Stimulated activated CD4-positive, alpha-beta T cell treated with anti-CD3 and anti-CD28 coated beads, Interleukin-1b, Interleukin-23, amount 100 ng/mL, for 4 hours (primary cell): ENCODE measurements at regions not wholly inside any gene's neighbourhood (a gene's known extent, or its start where the extent isn't known, plus 50 kb on each side); places are given as distances from the start of the nearest gene placed in this dataset.

ENCODE experiments used
- DNase-seq, 2 donors: peaks; one replicate each; pipeline ENCODE4 v3.0.0-alpha.2; 2020; ENCODE audit warnings: low read depth in 2 of 2

GRCh38 chrX:128335671-128336070 lies 283.5 kb upstream of the ACTRT1 start:
- DNase-seq, result no peak

DNA sequence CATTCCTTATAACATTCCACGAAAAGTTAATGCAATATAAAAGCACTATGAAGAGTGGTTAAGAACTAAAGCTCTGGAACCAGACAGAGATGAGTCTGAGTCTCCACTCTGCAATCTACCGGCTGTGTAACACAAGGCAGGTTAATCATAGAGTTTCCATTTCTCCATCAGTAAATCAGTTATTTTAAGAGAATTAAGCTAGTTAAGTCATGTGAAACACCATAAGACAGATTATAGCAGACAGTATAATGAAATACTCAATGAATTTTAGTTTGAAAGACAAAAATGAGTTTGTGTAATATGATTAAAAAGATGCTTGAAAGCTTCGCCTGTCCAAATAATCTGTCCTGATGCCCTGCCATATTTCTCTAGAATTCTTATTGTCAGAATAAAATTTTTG lies 282.6 kb upstream of the ACTRT1 start:
- no peak for DNase-seq

DNA sequence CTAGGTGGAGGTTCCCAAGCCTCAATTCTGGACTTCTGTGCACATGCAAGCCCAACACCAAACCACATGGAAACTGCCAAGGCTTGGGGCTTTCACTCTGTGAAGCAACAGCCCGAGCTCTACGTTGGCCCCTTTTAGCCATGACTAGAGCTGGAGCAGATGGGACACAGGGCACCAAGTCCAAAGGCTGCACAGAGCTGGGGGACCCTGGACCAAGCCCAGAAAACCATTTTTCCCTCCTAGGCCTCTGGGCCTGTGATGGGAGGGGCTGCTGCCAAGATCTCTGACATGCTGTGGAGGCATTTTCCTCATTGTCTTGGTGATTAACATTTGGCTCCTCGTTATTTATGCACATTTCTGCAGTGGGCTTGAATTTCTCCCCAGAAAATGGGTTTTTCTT lies 258.7 kb upstream of the ACTRT1 start:
- no peak for DNase-seq

GRCh38 chrX:128309311-128309710 lies 257.1 kb upstream of the ACTRT1 start:
- no peak for DNase-seq

DNA sequence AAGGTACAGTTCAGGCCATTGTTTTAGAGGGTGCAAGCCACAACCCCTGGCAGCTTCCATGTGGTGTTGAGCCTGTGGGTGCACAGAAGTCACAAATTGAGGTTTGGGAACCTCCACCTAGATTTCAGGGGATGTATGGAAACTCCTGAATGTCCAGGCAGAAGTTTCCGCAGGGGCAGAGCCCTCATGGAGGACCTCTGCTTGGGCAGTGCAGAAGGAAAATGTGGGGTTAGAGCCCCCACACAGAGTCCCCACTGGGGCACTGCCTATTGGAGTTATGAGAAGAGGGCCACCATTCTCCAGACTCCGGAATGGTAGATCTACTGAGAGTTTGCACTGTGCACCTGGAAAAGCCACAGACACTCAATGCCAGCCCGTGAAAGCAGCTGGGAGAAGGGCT lies 242.0 kb upstream of the ACTRT1 start:
- no peak for DNase-seq

DNA sequence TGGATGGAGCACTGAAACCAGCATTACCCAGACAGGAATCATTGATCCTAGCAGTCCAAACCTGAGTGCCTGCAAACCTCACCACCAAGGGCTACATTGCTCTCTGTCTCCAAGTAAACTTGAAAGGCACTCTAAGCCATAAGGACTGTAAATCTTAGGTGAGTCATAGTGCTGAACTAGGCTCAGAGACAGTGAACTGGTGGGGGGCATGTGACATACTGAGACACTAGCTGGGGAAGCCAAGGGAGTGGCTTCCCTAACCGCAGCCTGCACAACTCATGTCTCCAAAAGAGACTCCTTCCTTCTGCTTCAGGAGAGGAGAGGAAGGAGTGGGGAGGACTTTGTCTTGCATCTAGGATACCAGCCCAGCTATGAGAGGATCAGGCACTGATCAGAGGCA lies 235.5 kb upstream of the ACTRT1 start:
- no peak for DNase-seq

DNA sequence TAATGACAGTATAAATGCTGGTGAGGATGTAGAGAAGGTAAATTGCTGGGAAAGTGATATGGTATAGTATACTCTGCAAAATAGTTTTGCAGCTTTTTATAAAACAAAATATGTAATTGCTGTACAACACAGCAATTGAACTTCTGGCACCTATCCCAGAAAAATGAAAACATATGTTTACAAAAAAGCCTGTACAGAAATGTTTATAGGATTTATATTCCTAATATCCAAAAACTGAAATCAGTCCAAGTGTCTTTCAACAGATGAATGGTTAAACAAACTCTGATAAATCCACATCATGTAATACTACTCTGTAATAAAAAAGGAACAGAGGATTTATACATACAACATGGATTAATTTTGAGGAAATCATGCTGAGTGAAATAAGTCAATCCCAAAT lies 198.4 kb upstream of the ACTRT1 start:
- no peak for DNase-seq

GRCh38 chrX:128216364-128216763 lies 164.2 kb upstream of the ACTRT1 start:
- DNase-seq, result no peak

GRCh38 chrX:128165884-128166408 lies 113.7 kb upstream of the ACTRT1 start:
- DNase-seq, result no peak

GRCh38 chrX:128156204-128156603 lies 104.0 kb upstream of the ACTRT1 start:
- no peak for DNase-seq

GRCh38 chrX:128142745-128143144 lies 90.5 kb upstream of the ACTRT1 start:
- no peak for DNase-seq

DNA sequence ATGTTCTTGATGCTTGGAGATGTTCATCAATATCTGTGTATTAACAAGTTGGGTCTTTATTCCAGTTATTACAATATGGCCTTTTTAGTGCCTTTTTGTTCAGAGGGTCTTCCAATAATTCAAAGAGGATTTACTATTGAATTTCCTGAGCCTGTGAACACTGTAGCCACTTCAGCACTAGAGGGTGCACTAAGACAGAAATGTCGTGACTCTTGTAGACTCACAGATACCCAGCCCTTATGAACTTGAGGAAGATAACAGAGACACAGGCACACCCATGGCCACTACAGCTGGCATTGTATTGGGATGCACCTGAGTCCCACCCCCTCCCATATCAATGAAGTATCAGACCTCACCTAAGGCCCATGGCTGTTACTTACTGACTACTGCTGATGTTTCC lies 54.4 kb upstream of the ACTRT1 start:
- DNase-seq, result no peak

DNA sequence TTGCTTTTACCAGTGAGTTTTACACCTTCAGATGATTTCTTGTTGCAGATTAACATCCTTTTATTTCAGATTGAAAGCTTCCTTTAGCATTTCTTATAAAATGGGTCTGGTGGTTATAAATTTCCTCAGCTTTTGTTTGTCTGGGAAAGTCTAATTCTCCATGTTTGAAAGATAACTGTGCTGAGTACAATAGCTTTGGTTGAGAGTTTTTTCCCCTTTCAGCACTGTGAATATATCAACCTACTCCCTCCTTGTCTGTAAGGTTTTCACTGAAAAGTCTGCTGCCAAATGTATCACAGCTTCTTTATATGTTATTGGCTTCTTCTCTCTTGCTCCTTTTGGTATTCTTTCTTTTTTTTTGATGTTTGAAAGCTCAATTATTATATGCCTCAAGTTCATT lies 53.5 kb upstream of the ACTRT1 start:
- DNase-seq, result no peak
